NCI-H1417 treated with DMSO at 0.1 percent for 48 hours (cell line): ENCODE measurements at regions not wholly inside any gene's neighbourhood (a gene's known extent, or its start where the extent isn't known, plus 50 kb on each side); places are given as distances from the start of the nearest gene placed in this dataset.
"Not testable (repeated sequence)": the region's sequence is repeated elsewhere in the genome, so short reads cannot be mapped to it uniquely, and the experiment has no call there.

Source experiments
- DNase-seq: peaks from one replicate; lab custom pipeline; 2025; lab: John Stamatoyannopoulos, UW

GRCh38 chr4:55028196-55028595 is 97.2 kb downstream of the KDR start:
- DNase-seq = no peak

GRCh38 chr4:55027596-55027995 is 97.8 kb downstream of the KDR start:
- DNase-seq = no peak

GRCh38 chr4:55025456-55025855 is 99.9 kb downstream of the KDR start:
- not testable (repeated sequence) for DNase-seq

DNA sequence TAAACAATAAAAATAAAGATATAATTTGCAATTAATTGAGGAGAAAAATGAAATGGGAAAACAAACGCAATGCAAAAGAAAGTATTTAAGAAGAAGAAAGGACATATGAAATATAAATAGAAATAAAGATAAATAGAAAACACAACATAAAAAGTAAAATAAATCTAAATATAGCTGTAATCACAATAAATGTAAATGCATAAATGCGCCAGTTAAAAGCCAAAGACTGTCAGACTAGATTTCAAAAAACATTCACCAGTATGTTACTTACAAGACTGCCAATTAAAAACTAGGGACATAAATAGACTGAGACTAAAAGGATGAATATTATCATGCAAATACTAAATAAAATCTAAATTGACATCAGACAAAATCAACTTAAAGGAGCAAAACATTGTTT is 102.4 kb downstream of the KDR start:
- no peak for DNase-seq

GRCh38 chr4:55021214-55021613 is 104.2 kb downstream of the KDR start:
- no peak for DNase-seq

GRCh38 chr4:55020131-55020530 is 105.3 kb downstream of the KDR start:
- no peak for DNase-seq

DNA sequence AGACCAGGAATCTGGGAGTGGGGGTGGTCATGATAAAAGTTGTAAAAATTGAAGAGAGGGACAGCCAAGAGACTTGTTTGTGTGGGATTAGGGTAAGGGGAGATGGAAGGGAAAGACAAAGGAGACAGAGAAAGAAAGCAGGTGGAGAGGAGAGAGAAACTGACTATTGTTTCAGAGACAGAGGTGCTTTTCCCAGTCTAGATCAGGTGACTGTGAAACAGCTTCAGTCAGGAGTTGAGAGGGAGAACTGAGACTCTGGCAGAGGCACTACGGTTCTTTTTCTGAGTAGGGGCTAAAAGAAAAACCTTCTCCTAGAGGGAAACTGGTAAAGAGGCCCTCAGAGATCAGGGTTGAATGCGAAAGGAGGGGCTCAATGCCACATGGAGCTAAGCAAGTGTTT is 106.4 kb downstream of the KDR start:
- DNase-seq = no peak

GRCh38 chr4:55018521-55018920 is 106.9 kb downstream of the KDR start:
- DNase-seq = no peak

- no peak for DNase-seq
Measured at GRCh38 chr4:55017406-55017805, 108.0 kb downstream of the KDR start.

DNA sequence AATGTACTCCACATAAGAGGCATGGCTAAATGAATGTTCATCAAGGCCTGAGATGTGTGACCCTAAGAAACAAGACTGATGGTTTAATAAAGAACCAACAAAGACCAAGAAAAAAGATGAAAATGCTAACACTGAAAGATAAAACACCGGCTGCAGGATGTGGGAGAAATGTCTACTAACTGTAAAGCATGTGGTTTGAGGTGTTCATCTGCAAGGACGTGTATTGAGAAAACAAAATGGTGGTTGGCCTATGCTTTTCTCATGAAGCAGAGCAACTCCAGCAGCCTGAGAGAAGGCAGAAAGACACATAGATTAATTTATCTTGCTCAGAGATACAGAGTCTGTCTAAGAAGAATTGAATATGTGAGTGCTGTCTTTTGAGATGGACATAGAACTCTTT is 109.3 kb downstream of the KDR start:
- DNase-seq = no peak

GRCh38 chr4:55014876-55015275 is 110.5 kb downstream of the KDR start:
- no peak for DNase-seq

GRCh38 chr4:55013431-55013955 is 111.9 kb downstream of the KDR start:
- DNase-seq = no peak

DNA sequence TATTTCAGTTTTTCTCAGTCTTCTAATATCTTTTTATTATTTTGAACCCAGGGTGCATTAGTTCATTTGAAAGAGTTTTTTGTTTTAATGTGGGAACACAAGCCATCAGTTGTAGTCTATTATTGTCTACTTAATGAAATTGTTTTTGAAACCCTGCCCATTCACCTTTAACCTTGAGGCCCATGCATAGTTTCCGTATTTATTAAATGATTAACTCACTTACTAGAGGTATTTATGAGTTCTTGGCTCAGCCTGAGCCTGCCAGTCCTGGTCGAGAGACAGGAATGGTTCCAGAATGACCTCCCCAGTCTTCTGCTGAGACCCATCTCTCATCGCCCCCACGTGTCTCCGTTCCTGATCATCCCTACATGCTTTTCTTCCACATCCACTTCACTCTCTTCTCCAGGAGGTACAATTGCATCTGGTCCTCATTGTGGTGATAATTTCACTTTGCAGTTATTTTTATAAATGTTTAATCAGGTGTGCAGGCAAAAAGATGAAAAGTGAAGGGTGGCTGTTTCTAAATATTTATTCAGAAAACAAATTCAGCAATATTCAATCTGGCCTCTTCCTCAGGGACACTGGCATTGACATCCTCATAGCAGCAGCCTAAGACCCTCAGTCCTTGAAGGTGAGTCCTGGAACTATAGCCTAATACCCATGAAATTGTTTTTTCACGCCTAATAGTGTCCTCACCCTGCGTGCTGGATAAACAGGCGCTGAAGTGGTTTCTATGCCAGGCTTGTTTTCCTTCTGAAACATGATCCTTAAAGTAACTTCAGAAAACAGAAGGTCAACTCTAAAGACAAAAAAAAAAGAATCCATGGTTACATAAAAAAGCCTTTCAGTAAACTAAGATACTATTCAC is 112.8 kb downstream of the KDR start:
- DNase-seq = no peak

- no peak for DNase-seq
Measured at GRCh38 chr4:55011761-55012160, 113.6 kb downstream of the KDR start.

DNA sequence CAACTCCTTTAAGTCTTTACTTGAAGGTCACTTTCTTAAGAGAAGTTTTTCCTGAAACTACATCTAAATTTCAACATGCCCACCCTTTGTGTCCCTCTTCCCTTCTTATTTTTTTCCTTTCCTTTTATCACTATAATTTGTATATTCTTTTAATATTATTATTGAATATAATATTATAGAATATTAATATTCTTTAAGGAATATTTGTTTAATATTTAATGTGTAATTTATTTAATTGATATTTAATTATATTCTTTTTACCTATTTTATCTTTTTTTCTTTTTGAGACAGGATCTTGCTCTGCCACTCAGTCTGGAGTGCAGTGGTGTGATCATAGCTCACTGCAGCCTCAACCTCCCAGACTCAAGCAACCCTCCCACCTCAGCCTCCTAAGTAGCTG is 114.8 kb downstream of the KDR start:
- no peak for DNase-seq

DNA sequence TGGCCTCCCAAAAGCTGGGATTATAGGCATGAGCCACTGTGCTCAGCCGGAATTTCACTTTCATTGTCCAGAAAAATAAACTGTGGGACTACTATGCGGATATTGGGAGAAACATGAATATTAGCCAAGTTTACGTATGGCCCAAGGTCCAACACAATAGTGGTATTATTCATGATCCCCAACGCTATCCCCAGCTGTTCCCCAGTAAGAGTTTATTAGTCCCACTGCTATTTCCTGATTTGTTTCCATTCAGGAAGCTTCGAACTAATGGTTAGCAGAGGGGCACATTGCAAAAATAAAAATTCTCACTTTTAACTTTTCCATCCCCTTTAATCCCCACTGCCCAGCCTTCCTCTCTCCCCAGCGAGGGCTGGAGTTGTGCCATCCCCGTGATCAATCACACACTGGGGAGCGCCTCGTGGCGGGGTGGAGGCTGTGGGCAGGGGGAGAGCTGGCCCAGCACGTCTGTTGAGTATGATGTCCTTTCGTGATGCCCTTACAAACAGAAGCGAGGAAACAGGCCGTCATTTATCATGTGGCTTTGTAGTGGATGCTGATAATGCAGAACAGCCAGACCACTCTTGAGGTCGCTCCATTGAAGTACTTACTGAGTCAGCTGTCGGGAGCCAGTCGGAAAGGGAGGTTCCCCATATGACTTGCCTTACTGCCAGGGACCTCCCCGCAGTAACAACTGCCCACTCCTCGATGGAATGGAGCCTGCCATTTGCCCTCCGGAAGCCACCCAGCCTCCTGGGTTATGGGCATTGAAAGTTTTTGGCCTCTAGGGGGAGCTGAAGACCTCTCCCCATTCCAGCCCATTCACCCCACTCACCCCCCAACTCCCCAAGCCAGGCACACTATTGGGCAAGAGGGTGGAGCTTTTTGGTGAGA is 117.0 kb downstream of the KDR start:
- no peak for DNase-seq

DNA sequence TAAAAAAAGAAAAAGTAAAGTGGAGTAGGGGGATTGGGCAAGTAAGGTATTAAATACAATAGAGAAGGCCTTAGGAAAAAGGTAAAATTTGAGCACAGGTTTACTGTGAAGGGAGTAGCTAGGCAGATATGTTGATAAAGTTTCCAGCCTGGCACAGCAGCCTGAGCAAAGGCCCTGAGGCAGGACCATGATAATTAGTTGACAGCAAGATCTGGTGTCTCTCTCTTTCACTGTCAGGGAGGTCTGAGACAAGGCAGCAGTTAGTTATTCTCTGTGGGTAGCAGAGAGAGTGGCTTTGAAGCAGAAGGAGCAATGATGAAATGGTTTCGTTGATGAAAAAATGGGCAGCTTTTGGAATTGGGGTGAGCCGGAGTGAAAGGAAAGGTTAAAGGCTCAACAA is 119.5 kb downstream of the KDR start:
- DNase-seq = no peak

GRCh38 chr4:55004831-55005230 is 120.6 kb downstream of the KDR start:
- no peak for DNase-seq

- DNase-seq = no peak
Measured at GRCh38 chr4:55002431-55002830, 123.0 kb downstream of the KDR start.

DNA sequence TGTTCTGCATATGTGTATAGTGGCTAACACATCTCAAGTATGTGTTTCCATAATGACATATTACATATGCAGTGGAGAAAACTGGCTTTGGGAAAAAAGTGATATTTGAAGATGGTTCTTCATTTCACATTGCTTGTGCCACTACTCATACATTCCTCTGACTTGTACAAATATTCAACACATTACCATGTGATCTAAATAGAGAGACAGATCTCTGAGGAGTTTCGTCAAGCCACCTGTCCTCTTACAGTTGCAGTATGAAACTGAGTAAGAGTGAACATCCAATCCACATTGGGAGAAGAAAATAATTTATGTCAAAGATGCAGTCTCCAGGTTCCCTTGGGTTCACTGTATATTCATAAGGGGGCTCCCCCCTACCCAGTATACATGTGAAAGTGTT is 123.9 kb downstream of the KDR start:
- no peak for DNase-seq

- DNase-seq = no peak
Measured at GRCh38 chr4:54999003-54999402, 126.4 kb downstream of the KDR start.

DNA sequence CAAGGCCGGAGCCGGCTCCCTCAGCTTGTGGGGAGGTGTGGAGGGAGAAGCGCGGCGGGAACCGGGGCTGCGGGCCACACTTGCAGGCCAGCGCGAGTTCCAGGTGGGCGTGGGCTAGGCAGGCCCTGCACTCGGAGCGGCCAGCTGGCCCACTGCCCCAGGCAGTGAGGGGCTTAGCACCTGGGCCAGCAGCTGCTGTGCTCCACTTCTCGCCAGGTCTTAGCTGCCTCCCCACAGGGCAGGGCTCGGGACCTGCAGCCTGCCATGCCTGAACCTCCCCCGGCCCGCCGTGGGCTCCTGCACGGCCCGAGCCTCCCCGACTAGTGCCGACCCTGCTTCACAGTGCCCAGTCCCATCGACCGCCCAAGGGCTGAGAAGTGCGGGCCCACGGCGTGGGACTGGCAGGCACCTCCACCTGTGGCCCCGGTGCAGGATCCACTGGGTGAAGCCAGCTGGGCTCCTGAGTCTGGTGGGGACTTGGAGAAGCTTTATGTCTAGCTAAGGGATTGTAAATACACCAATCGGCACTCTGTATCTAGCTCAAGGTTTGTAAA is 131.8 kb downstream of the KDR start:
- not testable (repeated sequence) for DNase-seq

- no peak for DNase-seq
Measured at GRCh38 chr4:54992266-54992665, 133.1 kb downstream of the KDR start.
